CD4-positive, alpha-beta T cell treated with Interleukin-15 for 1 hour (primary cell): ENCODE measurements at regions not wholly inside any gene's neighbourhood (a gene's known extent, or its start where the extent isn't known, plus 50 kb on each side); places are given as distances from the start of the nearest gene placed in this dataset.
A peak's percentile ranks its signal among the peaks of the same experiment; 100 is the strongest.
"Not testable (repeated sequence)": the region's sequence is repeated elsewhere in the genome, so short reads cannot be mapped to it uniquely, and the experiment has no call there.

ENCODE experiments used
- DNase-seq: peaks from one replicate; pipeline ENCODE4 v3.0.0-alpha.2; 2020

GRCh38 chr1:220942278-220942677 is 63.0 kb downstream of the HLX start:
- no peak for DNase-seq

GRCh38 chr1:220942914-220943313 is 63.7 kb downstream of the HLX start:
- not testable (repeated sequence) for DNase-seq

- DNase-seq: no peak
These were observed 64.2 kb downstream of the HLX start for GRCh38 chr1:220943319-220943996.

- DNase-seq: no peak
These were observed 71.3 kb downstream of the HLX start for GRCh38 chr1:220950576-220950975.

- DNase-seq: no peak
These were observed 73.9 kb downstream of the HLX start for GRCh38 chr1:220952961-220953643.

- DNase-seq: no peak
These were observed 75.3 kb downstream of the HLX start for GRCh38 chr1:220954321-220955075.

- DNase-seq: no peak
These were observed 75.9 kb downstream of the HLX start for GRCh38 chr1:220955116-220955515.

GRCh38 chr1:220956501-220957232 is 77.4 kb downstream of the HLX start:
- no peak for DNase-seq

GRCh38 chr1:220957233-220957605 is 78.0 kb downstream of the HLX start:
- DNase-seq: peak; percentile 23

GRCh38 chr1:220958234-220958633 is 79.0 kb downstream of the HLX start:
- no peak for DNase-seq

- DNase-seq: no peak
These were observed 82.9 kb downstream of the HLX start for GRCh38 chr1:220962031-220962751.

- no peak for DNase-seq
These were observed 86.8 kb downstream of the HLX start for GRCh38 chr1:220966041-220966440.

- no peak for DNase-seq
These were observed 87.2 kb downstream of the HLX start for GRCh38 chr1:220966473-220966872.

- DNase-seq: no peak
These were observed 87.8 kb downstream of the HLX start for GRCh38 chr1:220966881-220967611.

GRCh38 chr1:220967911-220968310 is 88.7 kb downstream of the HLX start:
- DNase-seq: no peak

GRCh38 chr1:220969281-220969680 is 90.0 kb downstream of the HLX start:
- not testable (repeated sequence) for DNase-seq

- DNase-seq: no peak
These were observed 91.1 kb downstream of the HLX start for GRCh38 chr1:220970311-220970710.

GRCh38 chr1:220971221-220971620 is 92.0 kb downstream of the HLX start:
- no peak for DNase-seq

GRCh38 chr1:220974431-220974830 is 95.2 kb downstream of the HLX start:
- no peak for DNase-seq

- no peak for DNase-seq
These were observed 97.1 kb downstream of the HLX start for GRCh38 chr1:220976390-220976789.

GRCh38 chr1:220979371-220979770 is 100.1 kb downstream of the HLX start:
- DNase-seq: no peak

GRCh38 chr1:220982686-220983085 is 103.4 kb downstream of the HLX start:
- DNase-seq: no peak
